ENCODE measurements at regions not wholly inside any gene's neighbourhood (a gene's known extent, or its start where the extent isn't known, plus 50 kb on each side); places are given as distances from the start of the nearest gene placed in this dataset.

- Mint-ChIP-seq H3K27me3 (no peaks in the 10 kb centered on the region), H3K9me3 (peaks cover 2 to 11% (median 6%) of the 10 kb centered on the region in 7 donors), H3K27ac (no peak overlapping the region), H3K36me3 (no peaks in the 10 kb centered on the region), H3K4me1 (no peaks in the 10 kb centered on the region), H3K4me3 (no peak overlapping the region)
- Histone ChIP-seq H3K27me3 (ENCODE audit: control insufficient read depth, insufficient read depth, low read length) (no peaks in the 10 kb centered on the region), H3K4me3 (ENCODE audit: low read depth, low read length) (no peak overlapping the region), H3K27ac (ENCODE audit: insufficient read depth, low read length, poor library complexity, severe bottlenecking) (no peak overlapping the region), H3K36me3 (ENCODE audit: control insufficient read depth, insufficient read depth, low read length) (no peaks in the 10 kb centered on the region), H3K4me1 (ENCODE audit: control insufficient read depth, insufficient read depth, low read length, poor library complexity, severe bottlenecking) (no peaks in the 10 kb centered on the region), H3K9me3 (ENCODE audit: control insufficient read depth in 2 of 2, low read length in 2 of 2) (no peaks in the 10 kb centered on the region)
- no peak for ATAC-seq (ENCODE audit: low read depth in 2 of 2)
- no peak for DNase-seq
Observed at GRCh38 chr3:74027121-74027520, 402.4 kb upstream of the PDZRN3 start.

- Histone ChIP-seq H3K27ac (ENCODE audit: insufficient read depth, low read length, poor library complexity, severe bottlenecking) (no peak overlapping the region), H3K4me1 (ENCODE audit: control insufficient read depth, insufficient read depth, low read length, poor library complexity, severe bottlenecking) (no peaks in the 10 kb centered on the region), H3K36me3 (ENCODE audit: control insufficient read depth, insufficient read depth, low read length) (no peaks in the 10 kb centered on the region), H3K9me3 (ENCODE audit: control insufficient read depth in 2 of 2, low read length in 2 of 2) (no peaks in the 10 kb centered on the region), H3K27me3 (ENCODE audit: control insufficient read depth, insufficient read depth, low read length) (no peaks in the 10 kb centered on the region), H3K4me3 (ENCODE audit: low read depth, low read length) (no peak overlapping the region)
- H3K36me3 Mint-ChIP-seq: no peaks in the 10 kb centered on the region
- no peak for ATAC-seq (ENCODE audit: low read depth in 2 of 2)
- H3K27me3 Mint-ChIP-seq: no peaks in the 10 kb centered on the region
- DNase-seq: no peak
- no peaks in the 10 kb centered on the region for H3K4me1 Mint-ChIP-seq
- H3K4me3 Mint-ChIP-seq: peak overlapping the region in 1 of 4 donors; percentile 34
- H3K27ac Mint-ChIP-seq: no peak overlapping the region
- peaks cover 2 to 8% (median 7%) of the 10 kb centered on the region in 7 donors for H3K9me3 Mint-ChIP-seq
Observed at GRCh38 chr3:74023395-74023794, 398.7 kb upstream of the PDZRN3 start.

- H3K36me3 ChIP-seq (ENCODE audit: control insufficient read depth, insufficient read depth, low read length): no peaks in the 10 kb centered on the region
- H3K27me3 ChIP-seq (ENCODE audit: control insufficient read depth, insufficient read depth, low read length): no peaks in the 10 kb centered on the region
- no peak overlapping the region for H3K27ac ChIP-seq (ENCODE audit: insufficient read depth, low read length, poor library complexity, severe bottlenecking)
- no peaks in the 10 kb centered on the region for H3K4me1 ChIP-seq (ENCODE audit: control insufficient read depth, insufficient read depth, low read length, poor library complexity, severe bottlenecking)
- H3K9me3 ChIP-seq (ENCODE audit: control insufficient read depth in 2 of 2, low read length in 2 of 2): no peaks in the 10 kb centered on the region
- no peak for ATAC-seq (ENCODE audit: low read depth in 2 of 2)
- H3K4me3 Mint-ChIP-seq: no peak overlapping the region
- DNase-seq: no peak
- H3K36me3 Mint-ChIP-seq: no peaks in the 10 kb centered on the region
- no peak overlapping the region for H3K4me3 ChIP-seq (ENCODE audit: low read depth, low read length)
- no peak overlapping the region for H3K27ac Mint-ChIP-seq
- no peaks in the 10 kb centered on the region for H3K27me3 Mint-ChIP-seq
- no peaks in the 10 kb centered on the region for H3K4me1 Mint-ChIP-seq
- peaks cover 2 to 13% (median 6%) of the 10 kb centered on the region in 7 donors for H3K9me3 Mint-ChIP-seq
Observed at GRCh38 chr3:74021449-74021848, 396.7 kb upstream of the PDZRN3 start.

- H3K27me3 ChIP-seq (ENCODE audit: control insufficient read depth, insufficient read depth, low read length): no peaks in the 10 kb centered on the region
- Mint-ChIP-seq H3K27ac (peak overlapping the region in 1 of 3 donors; percentile 12), H3K36me3 (no peaks in the 10 kb centered on the region)
Observed at GRCh38 chr3:74009961-74010844, 385.5 kb upstream of the PDZRN3 start.

GRCh38 chr3:74004386-74004785 is 379.6 kb upstream of the PDZRN3 start:
- H3K4me1 Mint-ChIP-seq: no peaks in the 10 kb centered on the region
- H3K27ac Mint-ChIP-seq: no peak overlapping the region
- no peaks in the 10 kb centered on the region for H3K36me3 Mint-ChIP-seq
- ATAC-seq (ENCODE audit: low read depth in 2 of 2) (no peak), DNase-seq (no peak)
- Histone ChIP-seq H3K36me3 (ENCODE audit: control insufficient read depth, insufficient read depth, low read length) (no peaks in the 10 kb centered on the region), H3K9me3 (ENCODE audit: control insufficient read depth in 2 of 2, low read length in 2 of 2) (no peaks in the 10 kb centered on the region), H3K27me3 (ENCODE audit: control insufficient read depth, insufficient read depth, low read length) (no peaks in the 10 kb centered on the region), H3K4me3 (ENCODE audit: low read depth, low read length) (no peak overlapping the region), H3K4me1 (ENCODE audit: control insufficient read depth, insufficient read depth, low read length, poor library complexity, severe bottlenecking) (no peaks in the 10 kb centered on the region), H3K27ac (ENCODE audit: insufficient read depth, low read length, poor library complexity, severe bottlenecking) (no peak overlapping the region)
- no peak overlapping the region for H3K4me3 Mint-ChIP-seq
- no peaks in the 10 kb centered on the region for H3K27me3 Mint-ChIP-seq
- H3K9me3 Mint-ChIP-seq: peaks cover 4 to 14% (median 5%) of the 10 kb centered on the region in 7 donors

More at GRCh38 chr3:74009961-74010844, 385.5 kb upstream of the PDZRN3 start:
- ATAC-seq (ENCODE audit: low read depth in 2 of 2) (no peak), DNase-seq (no peak)
- no peaks in the 10 kb centered on the region for H3K4me1 ChIP-seq (ENCODE audit: control insufficient read depth, insufficient read depth, low read length, poor library complexity, severe bottlenecking)
- Mint-ChIP-seq H3K9me3 (peaks cover 0 to 12% (median 2%) of the 10 kb centered on the region in 7 donors), H3K27me3 (no peaks in the 10 kb centered on the region), H3K4me1 (no peaks in the 10 kb centered on the region), H3K4me3 (no peak overlapping the region)
- H3K9me3 ChIP-seq (ENCODE audit: control insufficient read depth in 2 of 2, low read length in 2 of 2): no peaks in the 10 kb centered on the region
- no peaks in the 10 kb centered on the region for H3K36me3 ChIP-seq (ENCODE audit: control insufficient read depth, insufficient read depth, low read length)
- no peak overlapping the region for H3K27ac ChIP-seq (ENCODE audit: insufficient read depth, low read length, poor library complexity, severe bottlenecking)
- no peak overlapping the region for H3K4me3 ChIP-seq (ENCODE audit: low read depth, low read length)

DNA sequence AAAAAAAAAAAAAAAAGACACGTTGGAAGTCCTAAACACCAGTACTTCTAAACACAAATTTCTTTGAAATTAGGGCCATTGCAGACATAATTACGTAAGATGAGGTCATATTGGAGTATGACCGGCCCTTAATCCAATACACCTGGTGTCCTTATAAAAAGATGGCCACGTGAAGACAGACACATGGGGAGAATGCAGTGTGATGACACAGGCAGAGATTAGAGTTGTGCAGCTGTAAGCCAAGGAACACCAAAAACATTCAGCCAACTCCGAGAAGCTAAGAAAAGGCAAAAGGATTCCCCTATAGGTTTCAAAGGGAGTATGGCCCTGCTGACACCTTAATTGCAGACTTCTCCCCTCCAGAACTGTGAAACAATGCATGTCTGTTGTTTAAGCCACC is 379.0 kb upstream of the PDZRN3 start:
- H3K4me1 ChIP-seq (ENCODE audit: control insufficient read depth, insufficient read depth, low read length, poor library complexity, severe bottlenecking): no peaks in the 10 kb centered on the region
- Mint-ChIP-seq H3K9me3 (peaks cover 4 to 16% (median 6%) of the 10 kb centered on the region in 7 donors), H3K36me3 (no peaks in the 10 kb centered on the region), H3K27me3 (no peaks in the 10 kb centered on the region), H3K4me3 (no peak overlapping the region), H3K4me1 (no peaks in the 10 kb centered on the region), H3K27ac (no peak overlapping the region)
- H3K4me3 ChIP-seq (ENCODE audit: low read depth, low read length): no peak overlapping the region
- no peaks in the 10 kb centered on the region for H3K27me3 ChIP-seq (ENCODE audit: control insufficient read depth, insufficient read depth, low read length)
- no peak overlapping the region for H3K27ac ChIP-seq (ENCODE audit: insufficient read depth, low read length, poor library complexity, severe bottlenecking)
- DNase-seq (no peak), ATAC-seq (ENCODE audit: low read depth in 2 of 2) (no peak)
- H3K9me3 ChIP-seq (ENCODE audit: control insufficient read depth in 2 of 2, low read length in 2 of 2): no peaks in the 10 kb centered on the region
- H3K36me3 ChIP-seq (ENCODE audit: control insufficient read depth, insufficient read depth, low read length): no peaks in the 10 kb centered on the region

DNA sequence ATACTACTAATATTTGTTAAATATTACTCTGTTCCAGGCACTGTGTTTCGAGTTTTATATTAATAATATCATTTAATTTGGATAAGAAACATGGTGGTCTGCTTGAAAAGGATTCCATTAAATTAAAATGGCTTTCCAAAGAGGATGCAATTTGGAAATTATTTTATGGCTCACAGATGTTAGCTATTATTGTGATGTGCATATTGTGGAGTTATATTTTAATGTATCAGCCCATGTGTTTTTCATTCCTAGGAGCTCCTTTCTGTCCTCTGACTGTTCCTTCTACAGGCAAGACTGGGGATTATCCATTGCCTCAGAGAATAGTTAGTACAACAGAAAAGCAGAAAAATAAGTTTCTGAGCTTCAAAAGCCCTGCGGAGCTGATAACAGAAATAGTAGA is 376.7 kb upstream of the PDZRN3 start:
- no peak for DNase-seq
- H3K4me3 ChIP-seq (ENCODE audit: low read depth, low read length): no peak overlapping the region
- H3K27me3 Mint-ChIP-seq: no peaks in the 10 kb centered on the region
- H3K9me3 ChIP-seq (ENCODE audit: control insufficient read depth in 2 of 2, low read length in 2 of 2): no peaks in the 10 kb centered on the region
- H3K4me3 Mint-ChIP-seq: no peak overlapping the region
- peaks cover 4 to 15% (median 8%) of the 10 kb centered on the region in 7 donors for H3K9me3 Mint-ChIP-seq
- H3K27ac Mint-ChIP-seq: no peak overlapping the region
- ATAC-seq (ENCODE audit: low read depth in 2 of 2): no peak
- H3K27me3 ChIP-seq (ENCODE audit: control insufficient read depth, insufficient read depth, low read length): no peaks in the 10 kb centered on the region
- no peaks in the 10 kb centered on the region for H3K36me3 Mint-ChIP-seq
- H3K4me1 Mint-ChIP-seq: no peaks in the 10 kb centered on the region
- H3K36me3 ChIP-seq (ENCODE audit: control insufficient read depth, insufficient read depth, low read length): no peaks in the 10 kb centered on the region
- H3K27ac ChIP-seq (ENCODE audit: insufficient read depth, low read length, poor library complexity, severe bottlenecking): no peak overlapping the region
- H3K4me1 ChIP-seq (ENCODE audit: control insufficient read depth, insufficient read depth, low read length, poor library complexity, severe bottlenecking): no peaks in the 10 kb centered on the region

DNA sequence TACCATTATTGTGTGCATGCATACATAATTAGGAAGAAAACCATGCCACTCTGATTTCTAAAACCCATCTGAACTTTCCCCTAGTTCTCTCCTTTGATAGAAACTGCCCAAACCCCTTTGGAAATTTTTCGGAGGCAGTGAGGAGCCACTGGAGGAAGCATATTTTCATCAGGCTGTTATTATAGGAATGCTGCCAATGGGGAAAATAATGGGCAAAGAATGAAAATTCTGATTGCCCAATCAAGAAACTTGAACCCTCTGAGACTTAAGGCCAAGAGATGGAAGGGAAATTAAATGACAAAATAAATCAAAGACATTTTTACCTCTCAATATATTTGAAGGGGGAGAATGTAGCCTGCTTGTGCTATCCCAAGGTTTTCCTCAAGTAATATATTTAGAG is 376.0 kb upstream of the PDZRN3 start:
- Mint-ChIP-seq H3K27me3 (no peaks in the 10 kb centered on the region), H3K9me3 (peaks cover 4 to 15% (median 8%) of the 10 kb centered on the region in 7 donors), H3K4me1 (no peaks in the 10 kb centered on the region), H3K4me3 (no peak overlapping the region), H3K36me3 (no peaks in the 10 kb centered on the region), H3K27ac (no peak overlapping the region)
- DNase-seq (no peak), ATAC-seq (ENCODE audit: low read depth in 2 of 2) (no peak)
- Histone ChIP-seq H3K27ac (ENCODE audit: insufficient read depth, low read length, poor library complexity, severe bottlenecking) (no peak overlapping the region), H3K4me1 (ENCODE audit: control insufficient read depth, insufficient read depth, low read length, poor library complexity, severe bottlenecking) (no peaks in the 10 kb centered on the region), H3K27me3 (ENCODE audit: control insufficient read depth, insufficient read depth, low read length) (no peaks in the 10 kb centered on the region), H3K36me3 (ENCODE audit: control insufficient read depth, insufficient read depth, low read length) (no peaks in the 10 kb centered on the region), H3K4me3 (ENCODE audit: low read depth, low read length) (no peak overlapping the region), H3K9me3 (ENCODE audit: control insufficient read depth in 2 of 2, low read length in 2 of 2) (no peaks in the 10 kb centered on the region)

Data from CD4-positive, CD25-positive, alpha-beta regulatory T cell (primary cell).